ENCODE measurements at regions not wholly inside any gene's neighbourhood (a gene's known extent, or its start where the extent isn't known, plus 50 kb on each side); places are given as distances from the start of the nearest gene placed in this dataset.
"Not testable (repeated sequence)": the region's sequence is repeated elsewhere in the genome, so short reads cannot be mapped to it uniquely, and the experiment has no call there.

GRCh38 chrX:41018391-41019040, 66.7 kb upstream of the USP9X start:
- POLR2A ChIA-PET; DNase-seq (ENCODE audit: low read depth in 1 of 2, low spot score in 1 of 2); H3K9me3 ChIP-seq; FAIRE-seq; ATAC-seq; H3K4me2 ChIP-seq; H3K4me3 ChIP-seq: not testable (repeated sequence)
- Histone ChIP-seq H3K4me1 (peaks cover 38% of the 10 kb centered on the region), H3K27ac (peak overlapping the region in 1 of 2 experiments; percentile 66; a peak in 3 of 6 replicates)
- WGBS (ENCODE audit: missing lambda C conversion rate): 95% methylated on average over 9 of the region's 9 CpGs
- CTCF ChIA-PET: interaction anchor here (2.3 kb wide), 1 partner anchor 112 kb away, joined by 4 read pairs; no protein-coding TSS in a partner anchor

- Histone ChIP-seq H3K4me1 (peaks cover 41% of the 10 kb centered on the region), H3K27ac (peak overlapping the region in 1 of 2 experiments; percentile 66; a peak in 3 of 6 replicates), H3K9me3 (no peaks in the 10 kb centered on the region), H3K4me2 (no peak overlapping the region), H3K4me3 (no peak overlapping the region)
- TF ChIP-seq TP53 (CRISPR knock-in tag; IDR thresholded peaks at IDR 0.05) (no peak), NPAS2 (CRISPR knock-in tag; IDR thresholded peaks at IDR 0.05; ENCODE audit: borderline replicate concordance) (no peak), PHF8 (IDR thresholded peaks at IDR 0.05; ENCODE audit: borderline replicate concordance, low read depth) (no peak), ATOH8 (CRISPR knock-in tag; IDR thresholded peaks at IDR 0.05; ENCODE audit: low read depth) (no peak), CHD2 (IDR thresholded peaks at IDR 0.05; ENCODE audit: low read length, partially characterized antibody) (no peak), KDM1A (IDR thresholded peaks at IDR 0.05; ENCODE audit: low read depth) (no peak), RAD21 (conservative IDR thresholded peaks at IDR 0.05 in 1 of 2, IDR thresholded peaks at IDR 0.05 in 1 of 2) (no peak), CHD4 (IDR thresholded peaks at IDR 0.05; ENCODE audit: borderline replicate concordance) (no peak), BHLHE40 (IDR thresholded peaks at IDR 0.05; ENCODE audit: low read depth, low read length) (no peak), HOXB5 (CRISPR knock-in tag; IDR thresholded peaks at IDR 0.05) (no peak), POLR2AphosphoS2 (conservative IDR thresholded peaks at IDR 0.05; ENCODE audit: low read length) (no peak), JUN (IDR thresholded peaks at IDR 0.05) (no peak), EHMT2 (IDR thresholded peaks at IDR 0.05; ENCODE audit: low read depth) (no peak)
- TF ChIP-seq, protein P1, sequence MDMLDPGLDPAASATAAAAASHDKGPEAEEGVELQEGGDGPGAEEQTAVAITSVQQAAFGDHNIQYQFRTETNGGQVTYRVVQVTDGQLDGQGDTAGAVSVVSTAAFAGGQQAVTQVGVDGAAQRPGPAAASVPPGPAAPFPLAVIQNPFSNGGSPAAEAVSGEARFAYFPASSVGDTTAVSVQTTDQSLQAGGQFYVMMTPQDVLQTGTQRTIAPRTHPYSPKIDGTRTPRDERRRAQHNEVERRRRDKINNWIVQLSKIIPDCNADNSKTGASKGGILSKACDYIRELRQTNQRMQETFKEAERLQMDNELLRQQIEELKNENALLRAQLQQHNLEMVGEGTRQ (IDR thresholded peaks at IDR 0.05): no peak
- TF ChIP-seq, protein P2, sequence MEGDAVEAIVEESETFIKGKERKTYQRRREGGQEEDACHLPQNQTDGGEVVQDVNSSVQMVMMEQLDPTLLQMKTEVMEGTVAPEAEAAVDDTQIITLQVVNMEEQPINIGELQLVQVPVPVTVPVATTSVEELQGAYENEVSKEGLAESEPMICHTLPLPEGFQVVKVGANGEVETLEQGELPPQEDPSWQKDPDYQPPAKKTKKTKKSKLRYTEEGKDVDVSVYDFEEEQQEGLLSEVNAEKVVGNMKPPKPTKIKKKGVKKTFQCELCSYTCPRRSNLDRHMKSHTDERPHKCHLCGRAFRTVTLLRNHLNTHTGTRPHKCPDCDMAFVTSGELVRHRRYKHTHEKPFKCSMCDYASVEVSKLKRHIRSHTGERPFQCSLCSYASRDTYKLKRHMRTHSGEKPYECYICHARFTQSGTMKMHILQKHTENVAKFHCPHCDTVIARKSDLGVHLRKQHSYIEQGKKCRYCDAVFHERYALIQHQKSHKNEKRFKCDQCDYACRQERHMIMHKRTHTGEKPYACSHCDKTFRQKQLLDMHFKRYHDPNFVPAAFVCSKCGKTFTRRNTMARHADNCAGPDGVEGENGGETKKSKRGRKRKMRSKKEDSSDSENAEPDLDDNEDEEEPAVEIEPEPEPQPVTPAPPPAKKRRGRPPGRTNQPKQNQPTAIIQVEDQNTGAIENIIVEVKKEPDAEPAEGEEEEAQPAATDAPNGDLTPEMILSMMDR (IDR thresholded peaks at IDR 0.05): no peak
- WGBS (ENCODE audit: missing lambda C conversion rate): 88% methylated on average over 5 of the region's 5 CpGs
- CTCF ChIA-PET: interaction anchor here (2.3 kb wide), 1 partner anchor 112 kb away, joined by 4 read pairs; no protein-coding TSS in a partner anchor
- ATAC-seq (no peak), FAIRE-seq (no peak), DNase-seq (ENCODE audit: low read depth in 1 of 2, low spot score in 1 of 2) (no peak)
- POLR2A ChIA-PET: no interaction called here
These were observed 66.2 kb upstream of the USP9X start for GRCh38 chrX:41019041-41019392.

- ChIA-PET POLR2A (interaction anchor here (1.0 kb wide), 1 partner anchor 62 kb away, joined by 3 read pairs; the partner anchor contains the start of gene USP9X), CTCF (interaction anchor here (2.1 kb wide), 1 partner anchor 92 kb away, joined by 7 read pairs; no protein-coding TSS in a partner anchor)
- H3K27ac ChIP-seq: peak overlapping the region; percentile 87 to 89
- peak overlapping the region; percentile 63 for H3K4me2 ChIP-seq
- no peak; a peak in 1 of 6 replicates for ATAC-seq
- peak; percentile 100 for FAIRE-seq
- no peak overlapping the region for H3K4me3 ChIP-seq
- peak in 1 of 2 experiments; percentile 63 for DNase-seq (ENCODE audit: low read depth in 1 of 2, low spot score in 1 of 2)
- no peaks in the 10 kb centered on the region for H3K9me3 ChIP-seq
- H3K4me1 ChIP-seq: peaks cover 45% of the 10 kb centered on the region
- WGBS (ENCODE audit: missing lambda C conversion rate): 11% methylated on average over 1 of the region's 1 CpG
- peak; percentile 98 for TF ChIP-seq FOSL2 (IDR thresholded peaks at IDR 0.05)
- TF ChIP-seq FOSL2 (CRISPR knock-in tag; IDR thresholded peaks at IDR 0.05): peak; percentile 98
- TF ChIP-seq RCOR1 (IDR thresholded peaks at IDR 0.05; ENCODE audit: low read depth, low read length): no peak
- TF ChIP-seq ZSCAN20 (CRISPR knock-in tag; IDR thresholded peaks at IDR 0.05): no peak
- TF ChIP-seq CEBPB (IDR thresholded peaks at IDR 0.05): peak; percentile 99 to 100
- no peak for TF ChIP-seq EHF (CRISPR knock-in tag; IDR thresholded peaks at IDR 0.05)
- TF ChIP-seq FOXS1 (CRISPR knock-in tag; IDR thresholded peaks at IDR 0.05): 0 out of 2 replicates have a peak, but pooled peaks have one; percentile 68
- TF ChIP-seq, protein P3, sequence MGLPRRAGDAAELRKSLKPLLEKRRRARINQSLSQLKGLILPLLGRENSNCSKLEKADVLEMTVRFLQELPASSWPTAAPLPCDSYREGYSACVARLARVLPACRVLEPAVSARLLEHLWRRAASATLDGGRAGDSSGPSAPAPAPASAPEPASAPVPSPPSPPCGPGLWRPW (IDR thresholded peaks at IDR 0.05): peak; percentile 98
- TF ChIP-seq GATA3 (IDR thresholded peaks at IDR 0.05; ENCODE audit: borderline replicate concordance): peak; percentile 89
- TF ChIP-seq, protein P4, sequence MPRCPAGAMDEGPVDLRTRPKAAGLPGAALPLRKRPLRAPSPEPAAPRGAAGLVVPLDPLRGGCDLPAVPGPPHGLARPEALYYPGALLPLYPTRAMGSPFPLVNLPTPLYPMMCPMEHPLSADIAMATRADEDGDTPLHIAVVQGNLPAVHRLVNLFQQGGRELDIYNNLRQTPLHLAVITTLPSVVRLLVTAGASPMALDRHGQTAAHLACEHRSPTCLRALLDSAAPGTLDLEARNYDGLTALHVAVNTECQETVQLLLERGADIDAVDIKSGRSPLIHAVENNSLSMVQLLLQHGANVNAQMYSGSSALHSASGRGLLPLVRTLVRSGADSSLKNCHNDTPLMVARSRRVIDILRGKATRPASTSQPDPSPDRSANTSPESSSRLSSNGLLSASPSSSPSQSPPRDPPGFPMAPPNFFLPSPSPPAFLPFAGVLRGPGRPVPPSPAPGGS (IDR thresholded peaks at IDR 0.05): peak; percentile 82; the same call in 1 of the 3 replicates
- TF ChIP-seq, protein P5, sequence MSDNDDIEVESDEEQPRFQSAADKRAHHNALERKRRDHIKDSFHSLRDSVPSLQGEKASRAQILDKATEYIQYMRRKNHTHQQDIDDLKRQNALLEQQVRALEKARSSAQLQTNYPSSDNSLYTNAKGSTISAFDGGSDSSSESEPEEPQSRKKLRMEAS (IDR thresholded peaks at IDR 0.05): peak; percentile 49; the same call in 1 of the 2 replicates
- no peak for TF ChIP-seq KDM1A (IDR thresholded peaks at IDR 0.05; ENCODE audit: low read depth)
- TF ChIP-seq ZNF302 (CRISPR knock-in tag; IDR thresholded peaks at IDR 0.05): no peak
- peak; percentile 35 to 74; a peak in 1 of 5 replicates for TF ChIP-seq EP300 (IDR thresholded peaks at IDR 0.05)
- no peak for TF ChIP-seq HDAC2 (IDR thresholded peaks at IDR 0.05)
- TF ChIP-seq JUNB (IDR thresholded peaks at IDR 0.05): peak; percentile 97
- TF ChIP-seq SMC3 (IDR thresholded peaks at IDR 0.05): peak; percentile 26; the same call in 1 of the 3 replicates
These were observed 62.7 kb upstream of the USP9X start for GRCh38 chrX:41022566-41022965.

All from A549 (cell line).